ENCODE measurements at regions not wholly inside any gene's neighbourhood (a gene's known extent, or its start where the extent isn't known, plus 50 kb on each side); places are given as distances from the start of the nearest gene placed in this dataset.
"Not testable (repeated sequence)": the region's sequence is repeated elsewhere in the genome, so short reads cannot be mapped to it uniquely, and the experiment has no call there.

- DNase-seq: no peak
Measured at GRCh38 chr15:53116169-53116568, 326.0 kb upstream of the ONECUT1 start.

GRCh38 chr15:53115563-53115962 lies 325.4 kb upstream of the ONECUT1 start:
- no peak for DNase-seq

GRCh38 chr15:53114960-53115359 lies 324.8 kb upstream of the ONECUT1 start:
- DNase-seq: no peak

GRCh38 chr15:53110999-53111398 lies 320.9 kb upstream of the ONECUT1 start:
- no peak for DNase-seq

GRCh38 chr15:53108319-53108718 lies 318.2 kb upstream of the ONECUT1 start:
- DNase-seq: no peak

DNA sequence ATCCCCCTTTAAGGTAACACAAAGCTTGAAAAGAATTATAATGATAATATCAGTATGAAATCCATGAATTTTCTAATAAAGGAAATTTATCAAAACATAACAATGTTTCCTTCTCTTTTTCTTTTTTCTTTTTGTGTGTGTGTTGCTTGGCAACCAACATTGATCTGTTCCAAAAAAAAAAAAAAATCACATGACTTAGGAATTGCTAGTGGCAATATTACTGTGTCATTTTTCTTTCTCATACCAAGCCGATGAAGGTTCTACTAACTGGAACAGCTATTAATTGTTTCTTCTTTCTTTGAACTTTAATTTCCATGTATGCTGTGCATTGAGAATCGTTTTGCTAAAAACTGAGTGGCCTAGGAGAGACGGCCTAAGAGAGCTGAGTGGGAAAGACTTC lies 317.7 kb upstream of the ONECUT1 start:
- no peak for DNase-seq

DNA sequence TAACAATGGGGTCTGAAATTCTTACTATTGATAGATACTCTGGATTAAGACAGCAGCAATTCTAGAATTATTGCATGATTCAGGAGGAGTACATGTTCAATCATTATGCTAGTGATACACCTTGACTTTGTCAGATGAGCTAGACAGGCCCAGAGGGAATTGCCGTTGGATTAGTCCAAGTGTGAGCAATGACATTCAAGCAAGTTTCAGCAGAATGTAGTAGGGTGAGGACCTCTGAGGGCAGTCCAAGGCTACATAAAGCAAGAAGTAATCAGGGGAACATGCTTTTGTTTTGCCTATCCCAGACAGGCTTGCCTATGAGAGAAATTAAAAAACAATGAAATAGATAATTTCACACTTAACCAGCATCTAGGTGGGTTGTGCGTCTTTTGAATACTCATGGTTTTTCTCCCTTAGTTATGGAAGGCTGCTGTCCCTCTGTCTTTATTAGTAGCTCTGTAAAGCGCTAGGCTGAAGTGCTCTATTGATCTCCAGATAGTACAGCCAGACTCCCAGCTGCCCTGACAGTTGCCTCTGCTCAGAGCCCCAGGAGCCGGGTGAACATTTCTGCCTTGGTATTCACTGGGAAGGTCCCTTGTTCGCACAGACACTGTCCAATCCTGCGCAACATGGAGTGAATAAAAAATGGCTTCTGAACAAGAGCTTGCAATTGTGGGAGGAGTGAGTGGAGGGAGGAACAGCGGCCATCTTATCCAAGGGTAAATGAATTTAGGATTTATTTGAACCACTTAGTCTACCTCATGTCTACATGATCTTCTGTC lies 316.6 kb upstream of the ONECUT1 start:
- no peak for DNase-seq

GRCh38 chr15:53102483-53102882 lies 312.3 kb upstream of the ONECUT1 start:
- DNase-seq: no peak

GRCh38 chr15:53080484-53080883 lies 290.3 kb upstream of the ONECUT1 start:
- no peak for DNase-seq

DNA sequence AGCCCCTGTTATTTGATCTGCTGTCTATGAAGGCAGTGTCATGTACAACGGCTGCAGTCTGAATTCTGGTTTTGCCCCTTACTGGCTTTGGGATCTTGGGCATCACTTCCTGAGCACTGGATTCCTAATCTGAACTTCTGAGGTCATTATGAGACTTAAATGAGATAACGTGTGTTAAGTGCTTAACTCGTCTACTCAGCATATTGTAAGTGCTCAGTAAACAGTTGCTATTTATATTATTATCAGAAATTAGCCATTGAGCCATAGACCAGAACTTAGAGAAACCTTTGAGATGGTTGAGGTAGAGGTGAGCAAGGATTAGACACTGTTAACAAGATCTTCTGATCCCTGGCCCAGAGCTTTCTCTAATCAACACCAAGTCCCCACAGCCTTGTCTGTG lies 284.1 kb upstream of the ONECUT1 start:
- no peak for DNase-seq

DNA sequence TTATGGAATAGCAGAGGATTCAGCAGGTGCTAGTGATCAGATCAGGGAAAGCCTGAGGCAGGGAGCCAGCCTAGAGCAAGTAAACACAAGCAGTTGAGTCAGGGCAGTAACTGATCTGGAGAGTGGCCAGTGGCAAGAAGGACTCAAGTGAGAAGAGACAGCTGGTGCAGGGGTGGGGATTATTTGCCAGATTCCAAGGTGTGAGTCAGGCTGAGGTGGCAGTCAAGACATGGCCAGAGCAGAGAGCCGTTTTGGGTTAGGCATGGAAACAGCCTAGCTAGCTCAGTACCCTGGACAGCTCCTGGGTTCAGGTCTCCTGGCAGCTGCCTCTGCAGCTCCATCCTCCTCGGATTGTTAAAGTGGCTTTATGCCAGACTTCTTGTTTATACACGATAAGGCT lies 281.9 kb upstream of the ONECUT1 start:
- no peak for DNase-seq

DNA sequence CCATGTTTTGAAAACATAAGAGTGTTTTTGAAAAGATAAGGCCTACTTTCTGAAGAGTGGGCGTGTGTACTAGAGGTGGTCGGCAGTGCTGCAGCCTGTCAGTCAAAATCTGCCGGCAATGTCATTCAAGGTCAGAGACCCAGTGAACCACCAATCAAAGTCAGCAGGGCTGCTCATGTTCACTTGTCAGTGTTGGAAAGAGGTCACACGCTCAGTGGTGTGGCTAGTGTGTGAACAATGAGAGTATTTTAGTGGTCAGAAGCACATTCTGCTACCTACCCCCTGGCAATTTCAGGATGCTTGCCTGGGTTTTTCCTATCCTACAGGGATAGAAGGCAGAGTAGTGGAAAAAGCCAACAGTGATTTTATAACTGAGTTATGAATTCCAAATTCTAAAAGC lies 278.5 kb upstream of the ONECUT1 start:
- DNase-seq: no peak

DNA sequence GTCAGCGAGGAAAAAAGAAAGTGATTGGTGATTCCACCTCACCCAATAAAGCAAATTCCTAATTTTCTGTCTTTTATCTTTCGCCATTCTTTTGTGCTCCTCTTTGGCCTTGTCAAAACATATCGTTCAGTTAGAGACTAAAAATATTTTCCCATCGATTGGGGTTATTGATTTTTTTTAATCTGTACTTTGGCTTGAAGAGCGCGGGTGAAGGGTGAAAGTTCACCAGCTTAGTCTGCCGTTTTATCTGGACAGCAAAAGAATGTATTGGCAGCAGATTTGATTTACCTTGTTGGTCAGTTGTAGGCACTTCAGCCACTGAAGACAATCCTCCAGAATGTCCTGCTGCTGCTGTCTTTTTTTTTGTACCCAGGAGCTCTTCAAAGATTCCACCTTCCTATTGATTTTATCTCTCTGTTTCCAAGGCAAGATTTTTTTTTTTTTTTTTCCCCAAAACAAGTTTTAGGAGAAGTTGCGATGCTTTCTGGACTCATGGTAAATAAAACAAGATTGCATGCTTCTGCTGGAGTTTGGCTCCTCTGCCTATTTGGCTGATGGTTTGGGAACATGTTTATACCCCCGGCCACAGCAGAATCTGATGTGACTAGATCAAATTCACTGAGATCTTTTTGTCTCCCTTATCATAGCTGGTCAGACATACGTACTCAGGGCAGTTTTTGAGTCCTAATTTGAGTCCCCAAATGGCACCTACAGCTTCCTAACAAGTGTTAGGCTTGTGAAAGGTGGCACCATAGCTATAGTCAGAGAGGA lies 269.3 kb upstream of the ONECUT1 start:
- no peak for DNase-seq

- DNase-seq: no peak
Measured at GRCh38 chr15:53046153-53046790, 256.1 kb upstream of the ONECUT1 start.

DNA sequence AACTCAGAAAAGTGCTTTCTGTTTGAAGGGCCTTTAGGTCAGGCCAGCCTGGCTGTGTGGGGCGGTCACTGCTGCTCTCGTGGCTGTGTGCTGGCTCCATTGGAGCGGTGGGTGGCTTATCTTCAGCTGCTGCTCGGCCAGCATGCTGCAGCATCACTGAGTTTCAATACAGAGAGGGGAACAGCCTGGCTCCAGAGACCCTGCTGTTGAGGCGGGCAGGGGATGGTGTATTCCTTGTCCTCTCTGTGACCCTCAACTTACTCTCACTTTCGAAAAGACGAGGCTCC lies 248.5 kb upstream of the ONECUT1 start:
- DNase-seq: no peak

- DNase-seq: no peak
Measured at GRCh38 chr15:53037904-53038654, 247.9 kb upstream of the ONECUT1 start.

GRCh38 chr15:53036641-53037040 lies 246.5 kb upstream of the ONECUT1 start:
- no peak for DNase-seq

- no peak for DNase-seq
Measured at GRCh38 chr15:53034767-53035245, 244.7 kb upstream of the ONECUT1 start.

DNA sequence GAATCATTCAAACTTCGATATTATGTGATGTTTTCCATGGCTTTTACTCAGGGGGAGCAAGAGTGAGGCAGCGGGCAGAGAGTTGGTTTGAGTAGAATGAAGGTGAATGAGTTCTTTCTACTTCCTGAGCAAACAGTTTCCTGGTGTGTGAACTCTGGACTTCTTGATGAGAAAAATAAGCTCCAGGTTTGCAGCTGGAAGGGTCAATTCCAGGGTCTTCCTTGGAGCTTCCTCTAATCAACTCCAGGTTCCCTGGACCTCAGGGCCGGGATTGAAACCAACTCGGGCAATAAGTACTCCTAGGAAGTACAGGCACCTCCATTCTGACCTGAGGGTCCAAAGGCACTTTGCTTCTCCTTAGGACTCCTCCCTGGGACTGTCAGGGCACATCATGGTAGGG lies 243.6 kb upstream of the ONECUT1 start:
- no peak for DNase-seq

GRCh38 chr15:53031469-53031868 lies 241.3 kb upstream of the ONECUT1 start:
- DNase-seq: no peak

GRCh38 chr15:53022788-53023187 lies 232.7 kb upstream of the ONECUT1 start:
- DNase-seq: no peak

GRCh38 chr15:53013329-53013728 lies 223.2 kb upstream of the ONECUT1 start:
- DNase-seq: no peak

GRCh38 chr15:53011779-53012178 lies 221.6 kb upstream of the ONECUT1 start:
- not testable (repeated sequence) for DNase-seq
